Lower leg skin (tissue), 3 donors: ENCODE measurements at regions not wholly inside any gene's neighbourhood (a gene's known extent, or its start where the extent isn't known, plus 50 kb on each side); places are given as distances from the start of the nearest gene placed in this dataset.

Experiments used
- POLR2A ChIP-seq, 2 donors: fragments of 450-650 bp; IDR thresholded peaks; one replicate each; pipeline ENCODE4 v1.6.1; 2016 to 2017; ENCODE audit warnings: antibody characterized with exemption in 2 of 2, mild to moderate bottlenecking in 1 of 2, moderate library complexity in 1 of 2
- TF ChIP-seq, protein P1 (sequence below), 3 donors: fragments of 450-650 bp; IDR thresholded peaks; one replicate each; pipeline ENCODE4 v1.5.1; 2016; ENCODE audit warnings: antibody characterized with exemption in 3 of 3, mild to moderate bottlenecking in 3 of 3, moderate library complexity in 2 of 3

DNA sequence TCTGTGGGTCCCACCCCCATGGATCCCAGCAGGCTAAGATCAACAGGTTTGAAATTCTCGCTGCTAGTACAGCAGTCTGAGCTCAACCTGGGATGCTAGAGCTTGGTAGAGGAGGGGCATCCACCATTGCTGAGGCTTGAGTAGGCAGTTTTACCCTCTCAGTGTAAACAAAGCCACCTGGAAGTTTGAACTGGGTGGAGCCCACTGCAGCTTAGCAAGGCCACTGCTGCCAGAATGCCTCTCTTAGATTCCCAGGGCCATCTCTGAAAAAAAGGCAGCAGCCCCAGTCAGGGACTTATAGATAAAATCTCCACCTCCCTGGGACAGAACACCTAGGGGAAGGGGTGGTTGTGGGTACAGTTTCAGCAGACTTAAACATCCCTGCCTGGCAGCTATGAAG, 190.0 kb upstream of the CACNA2D1 start:
- TF ChIP-seq POLR2A (IDR thresholded peaks at IDR 0.05) = no peak
- TF ChIP-seq, protein P1, sequence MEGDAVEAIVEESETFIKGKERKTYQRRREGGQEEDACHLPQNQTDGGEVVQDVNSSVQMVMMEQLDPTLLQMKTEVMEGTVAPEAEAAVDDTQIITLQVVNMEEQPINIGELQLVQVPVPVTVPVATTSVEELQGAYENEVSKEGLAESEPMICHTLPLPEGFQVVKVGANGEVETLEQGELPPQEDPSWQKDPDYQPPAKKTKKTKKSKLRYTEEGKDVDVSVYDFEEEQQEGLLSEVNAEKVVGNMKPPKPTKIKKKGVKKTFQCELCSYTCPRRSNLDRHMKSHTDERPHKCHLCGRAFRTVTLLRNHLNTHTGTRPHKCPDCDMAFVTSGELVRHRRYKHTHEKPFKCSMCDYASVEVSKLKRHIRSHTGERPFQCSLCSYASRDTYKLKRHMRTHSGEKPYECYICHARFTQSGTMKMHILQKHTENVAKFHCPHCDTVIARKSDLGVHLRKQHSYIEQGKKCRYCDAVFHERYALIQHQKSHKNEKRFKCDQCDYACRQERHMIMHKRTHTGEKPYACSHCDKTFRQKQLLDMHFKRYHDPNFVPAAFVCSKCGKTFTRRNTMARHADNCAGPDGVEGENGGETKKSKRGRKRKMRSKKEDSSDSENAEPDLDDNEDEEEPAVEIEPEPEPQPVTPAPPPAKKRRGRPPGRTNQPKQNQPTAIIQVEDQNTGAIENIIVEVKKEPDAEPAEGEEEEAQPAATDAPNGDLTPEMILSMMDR (IDR thresholded peaks at IDR 0.05) = no peak
